ENCODE measurements at regions not wholly inside any gene's neighbourhood (a gene's known extent, or its start where the extent isn't known, plus 50 kb on each side); places are given as distances from the start of the nearest gene placed in this dataset.

DNA sequence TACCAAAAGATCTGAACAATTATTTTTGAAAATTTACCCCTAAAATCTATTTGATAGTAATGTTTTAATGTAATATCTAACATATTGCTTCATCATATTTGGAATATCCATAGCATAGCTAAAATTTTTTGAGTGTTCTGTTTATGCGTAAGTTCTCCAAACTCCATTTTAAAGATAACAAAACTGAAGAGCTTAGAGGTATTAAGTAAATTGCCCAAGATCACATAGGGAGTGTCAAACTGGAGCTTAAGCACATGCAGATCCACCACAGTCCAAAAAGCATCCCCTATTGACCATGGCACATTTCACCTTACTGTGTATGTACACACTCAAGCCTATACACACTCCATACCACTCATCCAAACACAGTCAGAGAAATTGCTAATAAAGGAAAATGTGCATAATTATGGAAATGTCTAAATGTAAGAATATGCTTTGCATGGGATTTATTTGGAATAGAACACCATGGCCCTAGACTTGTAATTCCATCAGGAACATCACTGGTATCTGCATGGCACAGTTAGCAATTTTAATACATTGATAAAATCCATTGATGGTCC is 85.2 kb upstream of the TGFBR2 start:
- no peak for TF ChIP-seq CTCF (conservative IDR thresholded peaks at IDR 0.05)
- TF ChIP-seq ZFX (IDR thresholded peaks at IDR 0.05), result no peak
